Ovary (tissue), 7 donors: ENCODE measurements at regions not wholly inside any gene's neighbourhood (a gene's known extent, or its start where the extent isn't known, plus 50 kb on each side); places are given as distances from the start of the nearest gene placed in this dataset.

Experiments
- DNase-seq, 5 donors: peaks; one replicate each; pipeline ENCODE4 v3.0.0-alpha.2; 2019 to 2020
- H3K27ac ChIP-seq, 2 donors: fragments of 200-600 bp; one replicate each; pipeline versions ENCODE4 v1.5.1 to v1.8.0; 2019 to 2022
- H3K27me3 ChIP-seq: fragments of 200-600 bp; one replicate; pipeline ENCODE4 v1.8.0; 2022
- H3K36me3 ChIP-seq: fragments of 200-600 bp; sonication (generic); one replicate; pipeline ENCODE4 v1.5.1; 2019
- H3K4me1 ChIP-seq: one replicate; pipeline ENCODE4 v1.8.1; 2013; ENCODE audit warnings: mild to moderate bottlenecking, moderate library complexity; ENCODE audit not compliant: insufficient read depth
- H3K4me3 ChIP-seq: fragments of 200-600 bp; sonication (generic); one replicate; pipeline ENCODE4 v1.5.1; 2017
- H3K9me3 ChIP-seq, 2 donors: fragments of 200-600 bp in 1 of 2; sonication (generic) in 1 of 2; one replicate each; pipeline versions ENCODE4 v1.5.1 to v1.8.1; 2013 to 2019; ENCODE audit warnings: mild to moderate bottlenecking in 1 of 2, moderate library complexity in 1 of 2
- EP300 ChIP-seq: sonication (generic); formaldehyde crosslinking; IDR thresholded peaks from one replicate; pipeline ENCODE4 v1.6.1; 2017; ENCODE audit warnings: antibody characterized with exemption
- POLR2A ChIP-seq: fragments of 450-650 bp; IDR thresholded peaks from one replicate; pipeline ENCODE4 v1.6.1; 2017; ENCODE audit warnings: antibody characterized with exemption, mild to moderate bottlenecking, moderate library complexity
- WGBS, 3 donors: extraction: QIAGEN DNeasy Blood & Tissue Kit in 1 of 3; methylation state at CpG; one replicate each; pipeline versions ENCODE4 v1.1.5 to v1.1.7; 2013 to 2017; 5-methylcytosine and 5-hydroxymethylcytosine counted together
- intact Hi-C, 4 donors: fragments of 100-400 bp; cut with DNase I; formaldehyde crosslinking; loops; one replicate each; pipeline versions ENCODE4 v1.11.0 to v1.15.1; 2022 to 2023
- TF ChIP-seq, protein P1 (sequence below), 3 donors: fragments of 450-650 bp in 2 of 3; fragments of 200-600 bp in 1 of 3; IDR thresholded peaks; one replicate each; pipeline versions ENCODE4 v1.5.1 to v1.8.0; 2016 to 2022; ENCODE audit warnings: antibody characterized with exemption in 3 of 3, mild to moderate bottlenecking in 1 of 3
- donor health status: DM: no; HTN: no; CAD: no; lungs with moderate emphysema.
- donor health status: DM: no; HTN: no; CAD: no.
- donor health status: Bipolar disorder and iron deficiency.
- donor health status: DM: no; HTN: no; CAD: no.
- donor health status: DM: yes; HTN: yes; CAD: no.

- H3K27me3 ChIP-seq: no peaks in the 10 kb centered on the region
- no peak for TF ChIP-seq POLR2A
- TF ChIP-seq, protein P1, sequence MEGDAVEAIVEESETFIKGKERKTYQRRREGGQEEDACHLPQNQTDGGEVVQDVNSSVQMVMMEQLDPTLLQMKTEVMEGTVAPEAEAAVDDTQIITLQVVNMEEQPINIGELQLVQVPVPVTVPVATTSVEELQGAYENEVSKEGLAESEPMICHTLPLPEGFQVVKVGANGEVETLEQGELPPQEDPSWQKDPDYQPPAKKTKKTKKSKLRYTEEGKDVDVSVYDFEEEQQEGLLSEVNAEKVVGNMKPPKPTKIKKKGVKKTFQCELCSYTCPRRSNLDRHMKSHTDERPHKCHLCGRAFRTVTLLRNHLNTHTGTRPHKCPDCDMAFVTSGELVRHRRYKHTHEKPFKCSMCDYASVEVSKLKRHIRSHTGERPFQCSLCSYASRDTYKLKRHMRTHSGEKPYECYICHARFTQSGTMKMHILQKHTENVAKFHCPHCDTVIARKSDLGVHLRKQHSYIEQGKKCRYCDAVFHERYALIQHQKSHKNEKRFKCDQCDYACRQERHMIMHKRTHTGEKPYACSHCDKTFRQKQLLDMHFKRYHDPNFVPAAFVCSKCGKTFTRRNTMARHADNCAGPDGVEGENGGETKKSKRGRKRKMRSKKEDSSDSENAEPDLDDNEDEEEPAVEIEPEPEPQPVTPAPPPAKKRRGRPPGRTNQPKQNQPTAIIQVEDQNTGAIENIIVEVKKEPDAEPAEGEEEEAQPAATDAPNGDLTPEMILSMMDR (IDR thresholded peaks at IDR 0.05): no peak
- TF ChIP-seq EP300: no peak
- DNase-seq: no peak
- 41 to 53% (median 50%) methylated on average over 22 to 23 of the region's 23 CpGs for WGBS, 3 donors
- H3K4me3 ChIP-seq: no peak overlapping the region
- no peaks in the 10 kb centered on the region for H3K4me1 ChIP-seq
- no peak overlapping the region for H3K27ac ChIP-seq
- no peaks in the 10 kb centered on the region for H3K9me3 ChIP-seq
- intact Hi-C loops: no loop called here
- no peaks in the 10 kb centered on the region for H3K36me3 ChIP-seq
Measured at GRCh38 chr19:29400917-29401711, 124.7 kb upstream of the VSTM2B start.

- Histone ChIP-seq H3K27ac (no peak overlapping the region), H3K4me3 (no peak overlapping the region), H3K4me1 (no peaks in the 10 kb centered on the region), H3K27me3 (no peaks in the 10 kb centered on the region), H3K9me3 (no peaks in the 10 kb centered on the region), H3K36me3 (no peaks in the 10 kb centered on the region)
- intact Hi-C loops: no loop called here
- TF ChIP-seq EP300 (no peak), POLR2A (no peak)
- TF ChIP-seq, protein P1 (IDR thresholded peaks at IDR 0.05): no peak
- WGBS, 3 donors: 49 to 58% (median 49%) methylated on average over 14 of the region's 14 CpGs
- no peak for DNase-seq
Measured at GRCh38 chr19:29401712-29402421, 123.9 kb upstream of the VSTM2B start.

DNA sequence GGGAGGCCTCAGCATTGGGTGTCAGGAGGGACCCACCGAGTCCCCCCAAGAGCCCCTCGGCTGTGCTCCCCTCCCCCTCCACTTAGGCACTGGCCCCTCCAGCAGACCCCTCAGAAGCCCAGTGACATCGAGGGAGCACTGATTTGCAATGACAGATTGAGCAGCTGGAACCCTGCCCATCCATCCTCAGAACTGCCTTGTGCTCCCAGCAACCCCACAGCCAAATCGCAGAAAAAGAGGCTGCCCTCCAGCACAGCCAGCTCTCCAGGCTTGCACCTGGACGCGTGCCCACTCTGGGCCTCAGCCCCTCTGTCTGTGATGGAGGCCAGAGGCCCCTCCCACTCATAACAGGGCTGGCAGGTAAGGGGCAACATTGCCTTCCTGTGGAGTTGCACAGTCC is 123.2 kb upstream of the VSTM2B start:
- Histone ChIP-seq H3K9me3 (no peaks in the 10 kb centered on the region), H3K4me1 (no peaks in the 10 kb centered on the region), H3K4me3 (no peak overlapping the region), H3K27me3 (no peaks in the 10 kb centered on the region), H3K36me3 (no peaks in the 10 kb centered on the region), H3K27ac (no peak overlapping the region)
- no peak for DNase-seq
- TF ChIP-seq, protein P1 (IDR thresholded peaks at IDR 0.05): no peak
- no peak for TF ChIP-seq POLR2A
- no peak for TF ChIP-seq EP300
- intact Hi-C loops: no loop called here
- WGBS, 3 donors: 58 to 66% (median 64%) methylated on average over 5 to 6 of the region's 6 CpGs

DNA sequence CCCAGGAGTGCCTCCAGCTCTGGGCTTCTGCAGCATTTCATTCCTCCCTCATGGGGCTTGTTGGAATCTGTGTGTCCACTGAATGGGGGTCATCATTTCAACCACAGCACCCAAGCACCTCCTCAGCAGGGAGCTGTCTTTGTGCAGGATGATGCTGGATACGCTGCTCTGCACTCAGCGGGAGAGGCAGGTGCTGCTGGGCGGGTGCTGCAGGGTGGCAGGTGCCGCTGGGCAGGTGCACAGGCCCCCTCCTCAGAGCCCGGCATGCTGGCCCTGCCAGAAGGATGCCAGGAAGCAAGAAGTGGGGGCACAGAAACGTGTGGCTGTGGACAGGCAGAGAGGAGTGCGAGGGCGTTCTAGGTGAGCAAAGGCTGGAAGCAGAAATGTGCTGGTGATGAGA is 121.8 kb upstream of the VSTM2B start:
- TF ChIP-seq EP300 (no peak), POLR2A (no peak)
- TF ChIP-seq, protein P1 (IDR thresholded peaks at IDR 0.05): no peak
- H3K4me1 ChIP-seq: no peaks in the 10 kb centered on the region
- H3K4me3 ChIP-seq: no peak overlapping the region
- H3K9me3 ChIP-seq: no peaks in the 10 kb centered on the region
- intact Hi-C loops: no loop called here
- WGBS, 3 donors: 92% methylated on average over 8 of the region's 8 CpGs
- no peak for DNase-seq
- no peaks in the 10 kb centered on the region for H3K36me3 ChIP-seq
- H3K27ac ChIP-seq: no peak overlapping the region
- H3K27me3 ChIP-seq: no peaks in the 10 kb centered on the region
